ENCODE measurements at regions not wholly inside any gene's neighbourhood (a gene's known extent, or its start where the extent isn't known, plus 50 kb on each side); places are given as distances from the start of the nearest gene placed in this dataset.

- Histone ChIP-seq H3K9me3 (replicated peaks) (no peaks in the 10 kb centered on the region), H3K27ac (replicated peaks) (no peak overlapping the region), H3K27me3 (ENCODE audit: low read depth) (no peaks in the 10 kb centered on the region), H3K4me1 (no peaks in the 10 kb centered on the region), H3K4me3 (no peak overlapping the region), H3K36me3 (no peaks in the 10 kb centered on the region)
- intact Hi-C loops (cut with micrococcal nuclease) = no loop called here
- TF ChIP-seq CTCF (IDR thresholded peaks at IDR 0.05; ENCODE audit: borderline replicate concordance) = no peak
- no peak for DNase-seq
Measured at GRCh38 chr18:29185801-29186200, 1008.9 kb upstream of the CDH2 start.

- no peak for TF ChIP-seq CTCF (IDR thresholded peaks at IDR 0.05; ENCODE audit: borderline replicate concordance)
- Histone ChIP-seq H3K4me1 (no peaks in the 10 kb centered on the region), H3K27me3 (ENCODE audit: low read depth) (no peaks in the 10 kb centered on the region), H3K27ac (replicated peaks) (no peak overlapping the region), H3K36me3 (no peaks in the 10 kb centered on the region), H3K4me3 (no peak overlapping the region), H3K9me3 (replicated peaks) (no peaks in the 10 kb centered on the region)
- no peak for DNase-seq
- intact Hi-C loops (cut with micrococcal nuclease) = no loop called here
Measured at GRCh38 chr18:29184654-29185053, 1007.7 kb upstream of the CDH2 start.

DNA sequence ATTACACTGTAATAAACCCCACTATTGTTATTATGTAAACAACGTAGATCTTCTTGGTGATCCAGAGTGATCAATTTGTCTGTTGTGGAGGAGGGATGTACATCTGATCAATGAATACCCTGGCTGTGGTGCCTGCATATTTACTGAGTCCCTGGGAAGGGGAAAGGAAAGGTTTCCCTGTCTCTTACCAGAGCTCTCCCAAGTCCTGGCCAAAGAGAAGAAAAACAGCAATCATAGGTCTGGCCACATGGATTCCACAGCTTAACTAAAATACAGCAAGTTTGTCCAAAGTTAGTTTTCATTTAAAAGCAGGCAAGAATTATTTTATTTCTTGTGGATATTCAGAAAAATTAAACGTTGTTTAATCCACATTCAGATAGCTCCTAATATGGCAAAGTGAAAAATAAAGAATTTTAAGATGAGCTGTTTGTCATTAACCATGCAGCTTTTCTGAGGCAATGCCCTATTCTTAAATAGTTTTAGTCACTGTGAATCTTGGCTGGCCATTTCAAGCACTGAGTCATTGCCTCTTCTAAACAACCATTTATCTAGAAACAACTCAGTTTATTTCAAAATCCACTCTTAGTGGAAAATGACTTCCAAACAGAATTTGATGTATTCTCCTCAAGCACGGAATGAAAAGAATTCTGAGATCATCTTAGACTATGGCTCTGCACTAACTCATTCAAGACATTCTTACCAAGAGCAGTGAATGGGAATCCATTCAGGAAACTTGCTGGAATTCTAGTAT lies 1004.4 kb upstream of the CDH2 start:
- Histone ChIP-seq H3K36me3 (no peaks in the 10 kb centered on the region), H3K4me1 (no peaks in the 10 kb centered on the region), H3K9me3 (replicated peaks) (no peaks in the 10 kb centered on the region), H3K27ac (replicated peaks) (peak overlapping the region; percentile 18), H3K4me3 (no peak overlapping the region), H3K27me3 (ENCODE audit: low read depth) (no peaks in the 10 kb centered on the region)
- intact Hi-C loops (cut with micrococcal nuclease) = no loop called here
- DNase-seq = no peak
- TF ChIP-seq CTCF (IDR thresholded peaks at IDR 0.05; ENCODE audit: borderline replicate concordance) = no peak

DNA sequence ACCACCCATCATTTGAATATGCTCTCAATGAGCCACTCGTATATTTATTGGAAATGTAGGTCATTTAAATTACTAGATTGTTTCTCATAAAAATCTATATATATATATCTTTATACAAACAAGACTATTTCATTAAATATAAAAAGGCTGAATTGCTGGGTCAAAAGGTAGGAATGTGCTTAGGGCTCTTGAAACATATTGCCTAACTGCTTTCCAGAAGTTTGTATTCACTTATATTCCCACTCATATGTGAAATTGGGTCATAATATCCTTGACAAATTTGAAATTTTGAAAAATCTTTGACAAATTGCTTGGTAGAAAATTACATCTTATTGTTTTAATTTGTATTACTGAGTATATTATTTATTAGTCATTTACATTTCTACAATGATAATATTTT lies 999.8 kb upstream of the CDH2 start:
- H3K36me3 ChIP-seq = no peaks in the 10 kb centered on the region
- H3K27me3 ChIP-seq (ENCODE audit: low read depth) = no peaks in the 10 kb centered on the region
- H3K9me3 ChIP-seq (replicated peaks) = no peaks in the 10 kb centered on the region
- no peak for DNase-seq
- TF ChIP-seq CTCF (IDR thresholded peaks at IDR 0.05; ENCODE audit: borderline replicate concordance) = no peak
- H3K4me3 ChIP-seq = no peak overlapping the region
- H3K4me1 ChIP-seq = no peaks in the 10 kb centered on the region
- H3K27ac ChIP-seq (replicated peaks) = no peak overlapping the region
- intact Hi-C loops (cut with micrococcal nuclease) = no loop called here

DNA sequence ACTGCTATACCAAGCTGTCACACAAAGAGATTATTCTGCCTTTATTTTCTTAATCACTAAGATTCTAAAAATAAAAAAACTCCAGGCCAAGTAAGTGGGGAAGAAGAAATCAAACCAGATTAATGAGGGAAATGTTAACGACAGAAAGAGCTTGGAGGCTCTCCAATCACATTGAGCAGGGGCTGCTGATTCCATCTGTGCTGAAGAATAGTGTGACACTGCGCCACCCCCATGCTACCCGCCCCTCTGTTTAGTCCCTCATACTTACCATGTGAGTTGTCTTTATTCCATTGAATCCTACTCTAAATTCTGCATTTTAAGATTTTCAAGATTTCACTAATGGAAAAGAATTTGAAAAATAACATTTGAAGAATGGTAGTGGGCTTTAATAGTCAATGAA lies 998.0 kb upstream of the CDH2 start:
- H3K27me3 ChIP-seq (ENCODE audit: low read depth) = no peaks in the 10 kb centered on the region
- no peak for DNase-seq
- H3K9me3 ChIP-seq (replicated peaks) = no peaks in the 10 kb centered on the region
- no peaks in the 10 kb centered on the region for H3K4me1 ChIP-seq
- TF ChIP-seq CTCF (IDR thresholded peaks at IDR 0.05; ENCODE audit: borderline replicate concordance) = no peak
- H3K36me3 ChIP-seq = no peaks in the 10 kb centered on the region
- intact Hi-C loops (cut with micrococcal nuclease) = no loop called here
- H3K27ac ChIP-seq (replicated peaks) = no peak overlapping the region
- H3K4me3 ChIP-seq = no peak overlapping the region
